Esophagus (tissue), 2 donors: ENCODE measurements at regions not wholly inside any gene's neighbourhood (a gene's known extent, or its start where the extent isn't known, plus 50 kb on each side); places are given as distances from the start of the nearest gene placed in this dataset.

Source experiments
- H3K27ac ChIP-seq, 2 donors: one replicate each; pipeline ENCODE4 v1.5.1; 2013; ENCODE audit warnings: low read depth in 2 of 2, mild to moderate bottlenecking in 2 of 2, inconsistent platforms in 1 of 2, low read length in 1 of 2, moderate library complexity in 1 of 2
- H3K27me3 ChIP-seq, 2 donors: one replicate each; pipeline ENCODE4 v1.6.1; 2013; ENCODE audit warnings: low read length in 2 of 2, control low read depth in 1 of 2, mild to moderate bottlenecking in 1 of 2; ENCODE audit not compliant: insufficient read depth in 2 of 2, control insufficient read depth in 1 of 2
- H3K36me3 ChIP-seq, 2 donors: one replicate each; pipeline ENCODE4 v1.6.1; 2013; ENCODE audit warnings: low read length in 1 of 2; ENCODE audit not compliant: control insufficient read depth in 2 of 2, insufficient read depth in 2 of 2
- H3K4me1 ChIP-seq, 2 donors: one replicate each; pipeline ENCODE4 v1.6.1; 2013; ENCODE audit warnings: low read length in 1 of 2; ENCODE audit not compliant: control insufficient read depth in 2 of 2, insufficient read depth in 2 of 2
- H3K4me3 ChIP-seq, 2 donors: one replicate each; pipeline ENCODE4 v1.5.1; 2013; ENCODE audit warnings: low read length in 2 of 2, mild to moderate bottlenecking in 2 of 2, low read depth in 1 of 2, moderate library complexity in 1 of 2
- H3K9me3 ChIP-seq, 2 donors: one replicate each; pipeline ENCODE4 v1.6.1; 2013; ENCODE audit warnings: mild to moderate bottlenecking in 2 of 2, low read depth in 1 of 2, low read length in 1 of 2, moderate library complexity in 1 of 2; ENCODE audit not compliant: control insufficient read depth in 2 of 2, insufficient read depth in 1 of 2
- WGBS, 2 donors: extraction: QIAGEN DNeasy Blood & Tissue Kit; methylation state at CpG; one replicate each; pipeline ENCODE4 v1.1.7; 2013; 5-methylcytosine and 5-hydroxymethylcytosine counted together
- donor health status: healthy with polysubstance abuse.
- donor health status: Bipolar disorder and iron deficiency.

GRCh38 chr16:65905331-65905730 lies 461.2 kb upstream of the CDH5 start:
- no peaks in the 10 kb centered on the region for H3K27me3 ChIP-seq
- no peak overlapping the region for H3K4me3 ChIP-seq
- WGBS, 2 donors = 76 to 81% methylated on average over 3 of the region's 3 CpGs
- H3K27ac ChIP-seq = no peak overlapping the region
- no peaks in the 10 kb centered on the region for H3K9me3 ChIP-seq
- no peaks in the 10 kb centered on the region for H3K36me3 ChIP-seq
- H3K4me1 ChIP-seq = no peaks in the 10 kb centered on the region

GRCh38 chr16:65896448-65897153 lies 469.9 kb upstream of the CDH5 start:
- no peaks in the 10 kb centered on the region for H3K9me3 ChIP-seq
- H3K27ac ChIP-seq = no peak overlapping the region
- H3K36me3 ChIP-seq = no peaks in the 10 kb centered on the region
- 67 to 75% methylated on average over 6 of the region's 6 CpGs for WGBS, 2 donors
- H3K27me3 ChIP-seq = no peaks in the 10 kb centered on the region
- no peak overlapping the region for H3K4me3 ChIP-seq
- H3K4me1 ChIP-seq = no peaks in the 10 kb centered on the region

GRCh38 chr16:65895906-65896305 lies 470.6 kb upstream of the CDH5 start:
- no peaks in the 10 kb centered on the region for H3K4me1 ChIP-seq
- H3K9me3 ChIP-seq = no peaks in the 10 kb centered on the region
- H3K36me3 ChIP-seq = no peaks in the 10 kb centered on the region
- no peaks in the 10 kb centered on the region for H3K27me3 ChIP-seq
- WGBS, 2 donors = 92 to 96% methylated on average over 1 of the region's 1 CpG
- no peak overlapping the region for H3K27ac ChIP-seq
- H3K4me3 ChIP-seq = no peak overlapping the region

- no peak overlapping the region for H3K27ac ChIP-seq
- 68 to 79% methylated on average over 3 of the region's 3 CpGs for WGBS, 2 donors
Measured at GRCh38 chr16:65895486-65895885, 471.0 kb upstream of the CDH5 start.

GRCh38 chr16:65890203-65890602 lies 476.3 kb upstream of the CDH5 start:
- Histone ChIP-seq H3K27ac (no peak overlapping the region), H3K36me3 (no peaks in the 10 kb centered on the region), H3K27me3 (no peaks in the 10 kb centered on the region), H3K4me3 (no peak overlapping the region), H3K4me1 (no peaks in the 10 kb centered on the region), H3K9me3 (no peaks in the 10 kb centered on the region)
- 89% methylated on average over 4 of the region's 4 CpGs for WGBS, 2 donors

More at GRCh38 chr16:65895486-65895885, 471.0 kb upstream of the CDH5 start:
- no peak overlapping the region for H3K4me3 ChIP-seq
- H3K9me3 ChIP-seq = no peaks in the 10 kb centered on the region
- no peaks in the 10 kb centered on the region for H3K4me1 ChIP-seq
- H3K27me3 ChIP-seq = no peaks in the 10 kb centered on the region
- H3K36me3 ChIP-seq = no peaks in the 10 kb centered on the region

GRCh38 chr16:65889533-65889966 lies 476.9 kb upstream of the CDH5 start:
- Histone ChIP-seq H3K27ac (no peak overlapping the region), H3K9me3 (no peaks in the 10 kb centered on the region), H3K27me3 (no peaks in the 10 kb centered on the region), H3K36me3 (no peaks in the 10 kb centered on the region), H3K4me1 (no peaks in the 10 kb centered on the region), H3K4me3 (no peak overlapping the region)
- 40 to 63% methylated on average over 4 of the region's 4 CpGs for WGBS, 2 donors

- 76 to 80% methylated on average over 8 of the region's 8 CpGs for WGBS, 2 donors
- H3K27me3 ChIP-seq = no peaks in the 10 kb centered on the region
- no peaks in the 10 kb centered on the region for H3K36me3 ChIP-seq
- H3K27ac ChIP-seq = no peak overlapping the region
- no peak overlapping the region for H3K4me3 ChIP-seq
- no peaks in the 10 kb centered on the region for H3K9me3 ChIP-seq
- no peaks in the 10 kb centered on the region for H3K4me1 ChIP-seq
Measured at GRCh38 chr16:65888201-65888600, 478.3 kb upstream of the CDH5 start.

GRCh38 chr16:65884018-65884417 lies 482.5 kb upstream of the CDH5 start:
- no peak overlapping the region for H3K27ac ChIP-seq
- WGBS, 2 donors = 70 to 80% methylated on average over 4 of the region's 4 CpGs
- H3K36me3 ChIP-seq = no peaks in the 10 kb centered on the region
- no peaks in the 10 kb centered on the region for H3K27me3 ChIP-seq
- H3K9me3 ChIP-seq = no peaks in the 10 kb centered on the region
- H3K4me3 ChIP-seq = no peak overlapping the region
- H3K4me1 ChIP-seq = no peaks in the 10 kb centered on the region

GRCh38 chr16:65878347-65878746 lies 488.1 kb upstream of the CDH5 start:
- no peaks in the 10 kb centered on the region for H3K4me1 ChIP-seq

GRCh38 chr16:65876624-65877023 lies 489.9 kb upstream of the CDH5 start:
- no peak overlapping the region for H3K4me3 ChIP-seq
- H3K4me1 ChIP-seq = no peaks in the 10 kb centered on the region
- no peaks in the 10 kb centered on the region for H3K27me3 ChIP-seq
- no peaks in the 10 kb centered on the region for H3K36me3 ChIP-seq
- WGBS, 2 donors = 50 to 54% methylated on average over 1 of the region's 1 CpG
- no peak overlapping the region for H3K27ac ChIP-seq
- H3K9me3 ChIP-seq = no peaks in the 10 kb centered on the region

More at GRCh38 chr16:65878347-65878746, 488.1 kb upstream of the CDH5 start:
- no peaks in the 10 kb centered on the region for H3K27me3 ChIP-seq
- no peak overlapping the region for H3K4me3 ChIP-seq
- WGBS, 2 donors = 77 to 81% methylated on average over 4 of the region's 4 CpGs
- H3K36me3 ChIP-seq = no peaks in the 10 kb centered on the region
- H3K27ac ChIP-seq = no peak overlapping the region
- H3K9me3 ChIP-seq = no peaks in the 10 kb centered on the region
